Dendritic cell treated with granulocyte-macrophage colony-stimulating factor and Interleukin-4, amounts not matched to agents 40 ng/mL and 50 ng/mL, for 4 days (primary cell): ENCODE measurements at regions not wholly inside any gene's neighbourhood (a gene's known extent, or its start where the extent isn't known, plus 50 kb on each side); places are given as distances from the start of the nearest gene placed in this dataset.
"Not testable (repeated sequence)": the region's sequence is repeated elsewhere in the genome, so short reads cannot be mapped to it uniquely, and the experiment has no call there.

Source experiments
- H3K27ac Mint-ChIP-seq: one replicate; pipeline ENCODE4 v1.8.0; 2022; ENCODE audit warnings: mild to moderate bottlenecking, mixed read lengths
- H3K27me3 Mint-ChIP-seq: one replicate; pipeline ENCODE4 v1.8.0; 2022; ENCODE audit warnings: mild to moderate bottlenecking, mixed read lengths
- H3K36me3 Mint-ChIP-seq: one replicate; pipeline ENCODE4 v1.8.0; 2022; ENCODE audit warnings: low read depth, mixed read lengths
- H3K4me1 Mint-ChIP-seq: one replicate; pipeline ENCODE4 v1.8.0; 2022; ENCODE audit warnings: low read depth, mixed read lengths
- H3K4me3 Mint-ChIP-seq: one replicate; pipeline ENCODE4 v1.8.0; 2022; ENCODE audit warnings: mild to moderate bottlenecking, moderate library complexity, mixed read lengths
- H3K9me3 Mint-ChIP-seq: one replicate; pipeline ENCODE4 v1.8.0; 2022; ENCODE audit warnings: mixed read lengths
- intact Hi-C: fragments of 100-400 bp; cut with micrococcal nuclease; formaldehyde crosslinking; loops from one replicate; pipeline ENCODE4 v1.15.0; 2022

DNA sequence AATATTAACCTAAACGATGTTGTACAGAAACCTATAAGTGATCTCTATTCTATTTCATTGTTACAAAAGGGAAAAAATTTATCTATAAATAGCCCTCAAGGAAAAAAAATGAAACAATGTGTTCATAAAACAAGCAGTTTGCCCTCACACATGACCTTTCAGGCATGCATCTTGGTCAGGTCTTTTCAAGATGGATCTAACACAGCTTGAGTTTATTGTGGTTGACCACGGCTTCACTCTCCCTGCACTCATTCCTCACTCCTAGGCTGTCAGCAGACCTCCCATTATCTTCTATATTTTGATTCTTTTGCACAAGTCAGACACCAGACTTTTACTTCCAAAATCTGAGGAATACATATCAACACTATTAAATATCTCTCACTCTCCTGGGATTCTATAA is 544.3 kb downstream of the KCNT2 start:
- intact Hi-C loops, result no loop called here
- H3K27ac Mint-ChIP-seq, result no peak overlapping the region
- H3K4me3 Mint-ChIP-seq, result no peak overlapping the region
- no peaks in the 10 kb centered on the region for H3K27me3 Mint-ChIP-seq
- H3K36me3 Mint-ChIP-seq, result no peaks in the 10 kb centered on the region
- peaks cover 17% of the 10 kb centered on the region for H3K9me3 Mint-ChIP-seq
- no peaks in the 10 kb centered on the region for H3K4me1 Mint-ChIP-seq

GRCh38 chr1:196063294-196063693 is 544.9 kb downstream of the KCNT2 start:
- H3K9me3 Mint-ChIP-seq, result peaks cover 17% of the 10 kb centered on the region
- intact Hi-C loops, result no loop called here

DNA sequence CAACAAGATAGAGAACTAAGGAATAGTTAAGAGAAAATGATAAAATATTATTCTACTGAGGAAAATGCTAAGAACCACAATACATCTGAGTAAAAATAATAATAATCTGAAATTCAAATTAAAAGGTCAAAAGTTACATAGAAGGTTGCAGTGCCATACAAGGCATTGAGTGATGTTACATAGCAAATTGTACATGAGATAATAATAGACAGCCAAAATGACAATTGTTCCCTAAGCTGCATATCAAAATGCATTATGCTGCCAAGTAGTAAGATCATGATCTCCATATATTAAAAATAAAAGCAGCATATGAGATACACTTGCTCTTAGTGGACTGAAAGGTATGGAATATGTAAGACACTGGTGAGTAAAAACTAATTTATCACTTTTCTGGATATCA is 547.7 kb downstream of the KCNT2 start:
- no peak overlapping the region for H3K27ac Mint-ChIP-seq
- intact Hi-C loops, result no loop called here
- no peaks in the 10 kb centered on the region for H3K36me3 Mint-ChIP-seq
- no peak overlapping the region for H3K4me3 Mint-ChIP-seq
- peaks cover 16% of the 10 kb centered on the region for H3K9me3 Mint-ChIP-seq
- no peaks in the 10 kb centered on the region for H3K4me1 Mint-ChIP-seq
- no peaks in the 10 kb centered on the region for H3K27me3 Mint-ChIP-seq

More at GRCh38 chr1:196063294-196063693, 544.9 kb downstream of the KCNT2 start:
- H3K27me3 Mint-ChIP-seq, result no peaks in the 10 kb centered on the region
- H3K4me3 Mint-ChIP-seq, result no peak overlapping the region
- no peaks in the 10 kb centered on the region for H3K4me1 Mint-ChIP-seq
- H3K27ac Mint-ChIP-seq, result no peak overlapping the region
- H3K36me3 Mint-ChIP-seq, result no peaks in the 10 kb centered on the region

GRCh38 chr1:196059210-196059609 is 549.0 kb downstream of the KCNT2 start:
- intact Hi-C loops, result no loop called here
- Mint-ChIP-seq H3K27me3 (no peaks in the 10 kb centered on the region), H3K4me1 (no peaks in the 10 kb centered on the region), H3K36me3 (no peaks in the 10 kb centered on the region), H3K4me3 (no peak overlapping the region), H3K9me3 (peaks cover 12% of the 10 kb centered on the region), H3K27ac (no peak overlapping the region)

DNA sequence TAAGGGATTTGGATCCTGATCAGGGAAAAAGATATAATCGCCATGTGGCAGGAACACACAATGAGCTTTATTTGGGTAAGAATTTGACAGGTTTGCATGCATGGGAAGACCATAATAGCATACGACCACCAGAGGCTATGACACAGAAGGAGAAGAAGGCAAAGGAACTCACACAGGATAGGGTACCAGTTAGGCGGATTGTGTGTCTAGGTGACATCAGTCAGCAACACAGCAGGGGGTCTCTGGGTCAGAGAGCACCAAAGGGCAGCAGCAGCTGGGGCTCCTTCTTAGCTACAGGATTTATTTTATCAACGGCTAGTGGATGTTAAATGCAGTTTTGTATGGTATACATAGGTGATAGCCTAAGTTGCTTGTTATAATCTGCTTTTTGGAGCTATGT is 551.3 kb downstream of the KCNT2 start:
- intact Hi-C loops, result no loop called here
- Mint-ChIP-seq H3K9me3 (peaks cover 8% of the 10 kb centered on the region), H3K4me1 (no peaks in the 10 kb centered on the region), H3K27me3 (no peaks in the 10 kb centered on the region), H3K27ac (no peak overlapping the region), H3K36me3 (no peaks in the 10 kb centered on the region), H3K4me3 (no peak overlapping the region)

- no peaks in the 10 kb centered on the region for H3K4me1 Mint-ChIP-seq
- H3K36me3 Mint-ChIP-seq, result no peaks in the 10 kb centered on the region
- intact Hi-C loops, result no loop called here
- H3K27me3 Mint-ChIP-seq, result no peaks in the 10 kb centered on the region
- H3K27ac Mint-ChIP-seq, result no peak overlapping the region
- no peaks in the 10 kb centered on the region for H3K9me3 Mint-ChIP-seq
- no peak overlapping the region for H3K4me3 Mint-ChIP-seq
Observed at GRCh38 chr1:196049407-196049806, 558.8 kb downstream of the KCNT2 start.

DNA sequence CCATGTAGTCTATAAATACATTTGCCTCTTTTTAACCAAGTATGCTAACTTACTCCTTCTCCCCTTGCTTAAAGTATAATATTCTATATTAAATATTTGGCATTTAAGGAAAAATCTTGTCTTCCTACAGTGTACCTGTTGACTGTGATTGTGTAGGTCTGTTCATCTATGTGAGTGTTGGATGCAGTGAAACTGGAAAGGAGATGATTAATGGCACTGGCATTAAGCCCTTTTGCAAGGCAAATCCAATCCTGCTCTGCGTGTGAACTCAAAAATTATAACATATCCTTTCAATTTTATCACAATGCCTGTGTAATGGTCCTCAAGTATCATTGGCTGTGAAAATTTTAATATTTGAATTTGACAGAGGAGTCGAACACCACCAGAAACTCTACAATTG is 565.0 kb downstream of the KCNT2 start:
- Mint-ChIP-seq H3K27me3 (no peaks in the 10 kb centered on the region), H3K36me3 (no peaks in the 10 kb centered on the region), H3K4me3 (no peak overlapping the region), H3K9me3 (peaks cover 6% of the 10 kb centered on the region), H3K27ac (no peak overlapping the region), H3K4me1 (no peaks in the 10 kb centered on the region)
- intact Hi-C loops, result no loop called here

GRCh38 chr1:196034080-196034706 is 574.0 kb downstream of the KCNT2 start:
- Mint-ChIP-seq H3K9me3 (no peaks in the 10 kb centered on the region), H3K27me3 (no peaks in the 10 kb centered on the region), H3K4me1 (no peaks in the 10 kb centered on the region), H3K4me3 (no peak overlapping the region), H3K36me3 (no peaks in the 10 kb centered on the region), H3K27ac (no peak overlapping the region)
- intact Hi-C loops, result no loop called here

GRCh38 chr1:196031387-196031786 is 576.9 kb downstream of the KCNT2 start:
- H3K27me3 Mint-ChIP-seq, H3K9me3 Mint-ChIP-seq, H3K36me3 Mint-ChIP-seq, H3K4me1 Mint-ChIP-seq, H3K4me3 Mint-ChIP-seq, H3K27ac Mint-ChIP-seq, intact Hi-C loops: not testable (repeated sequence)

- H3K9me3 Mint-ChIP-seq, result no peaks in the 10 kb centered on the region
- H3K27me3 Mint-ChIP-seq, result no peaks in the 10 kb centered on the region
- intact Hi-C loops, result no loop called here
- H3K36me3 Mint-ChIP-seq, result no peaks in the 10 kb centered on the region
- H3K4me3 Mint-ChIP-seq, result no peak overlapping the region
- H3K27ac Mint-ChIP-seq, result no peak overlapping the region
- no peaks in the 10 kb centered on the region for H3K4me1 Mint-ChIP-seq
Observed at GRCh38 chr1:196030455-196030854, 577.8 kb downstream of the KCNT2 start.

GRCh38 chr1:196029410-196029809 is 578.8 kb downstream of the KCNT2 start:
- Mint-ChIP-seq H3K27ac (no peak overlapping the region), H3K4me1 (no peaks in the 10 kb centered on the region), H3K9me3 (no peaks in the 10 kb centered on the region), H3K4me3 (no peak overlapping the region), H3K36me3 (no peaks in the 10 kb centered on the region), H3K27me3 (no peaks in the 10 kb centered on the region)
- intact Hi-C loops, result no loop called here

DNA sequence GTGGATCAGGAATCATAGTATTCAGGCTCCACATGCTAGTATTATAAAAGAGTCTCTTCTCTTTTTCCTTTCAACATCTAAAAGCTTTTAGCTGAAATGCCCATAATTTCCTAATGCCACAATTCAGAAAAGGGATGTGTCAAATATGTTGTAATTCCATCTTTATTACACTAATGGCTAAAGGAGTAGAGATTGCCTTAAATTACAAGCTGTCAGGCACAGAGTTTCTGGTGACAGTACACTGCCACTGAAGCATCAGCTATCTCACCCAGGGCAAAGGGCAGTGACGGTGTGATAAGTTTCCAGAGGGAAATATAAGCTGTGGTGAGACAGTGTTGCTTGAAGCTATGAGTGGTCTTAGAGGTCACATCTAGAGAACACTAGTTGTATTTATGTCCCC is 581.1 kb downstream of the KCNT2 start:
- no peaks in the 10 kb centered on the region for H3K9me3 Mint-ChIP-seq
- H3K27me3 Mint-ChIP-seq, result no peaks in the 10 kb centered on the region
- H3K36me3 Mint-ChIP-seq, result no peaks in the 10 kb centered on the region
- H3K4me1 Mint-ChIP-seq, result no peaks in the 10 kb centered on the region
- no peak overlapping the region for H3K27ac Mint-ChIP-seq
- intact Hi-C loops, result no loop called here
- H3K4me3 Mint-ChIP-seq, result no peak overlapping the region

GRCh38 chr1:196021174-196021573 is 587.1 kb downstream of the KCNT2 start:
- H3K27me3 Mint-ChIP-seq, H3K9me3 Mint-ChIP-seq: not testable (repeated sequence)

GRCh38 chr1:196009362-196009761 is 598.9 kb downstream of the KCNT2 start:
- intact Hi-C loops, result no loop called here
- no peaks in the 10 kb centered on the region for H3K9me3 Mint-ChIP-seq
- no peaks in the 10 kb centered on the region for H3K27me3 Mint-ChIP-seq
- H3K4me1 Mint-ChIP-seq, result no peaks in the 10 kb centered on the region
- no peak overlapping the region for H3K4me3 Mint-ChIP-seq
- H3K27ac Mint-ChIP-seq, result no peak overlapping the region
- no peaks in the 10 kb centered on the region for H3K36me3 Mint-ChIP-seq

More at GRCh38 chr1:196021174-196021573, 587.1 kb downstream of the KCNT2 start:
- intact Hi-C loops, H3K4me1 Mint-ChIP-seq, H3K36me3 Mint-ChIP-seq, H3K4me3 Mint-ChIP-seq, H3K27ac Mint-ChIP-seq: not testable (repeated sequence)

DNA sequence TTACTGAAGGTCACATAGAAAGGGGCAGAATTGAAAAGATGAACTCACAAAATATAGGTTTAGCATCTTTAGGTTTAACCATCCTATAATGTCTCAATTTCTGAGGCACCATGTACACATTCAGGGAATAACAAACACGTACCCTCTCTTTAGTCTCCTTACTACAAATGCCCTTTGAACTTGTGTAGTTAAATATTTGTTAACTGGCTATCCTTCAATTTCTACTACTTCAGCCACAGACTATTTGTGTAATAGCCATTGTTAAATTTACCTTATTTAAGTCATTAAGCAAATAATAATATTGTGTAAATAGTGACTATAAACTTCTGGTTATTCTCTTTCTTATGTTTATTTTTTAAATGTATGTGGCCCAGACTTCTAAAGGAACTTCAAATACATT is 600.5 kb downstream of the KCNT2 start:
- Mint-ChIP-seq H3K9me3 (no peaks in the 10 kb centered on the region), H3K4me3 (no peak overlapping the region), H3K36me3 (no peaks in the 10 kb centered on the region), H3K27me3 (no peaks in the 10 kb centered on the region), H3K4me1 (no peaks in the 10 kb centered on the region), H3K27ac (no peak overlapping the region)
- intact Hi-C loops, result no loop called here
